NCI-H146 treated with DMSO at 0.1 percent for 48 hours (cell line): ENCODE measurements at regions not wholly inside any gene's neighbourhood (a gene's known extent, or its start where the extent isn't known, plus 50 kb on each side); places are given as distances from the start of the nearest gene placed in this dataset.

Experiments used
- DNase-seq: peaks from one replicate; lab custom pipeline; 2025; ENCODE audit not compliant: unreplicated experiment; lab: John Stamatoyannopoulos, UW

DNA sequence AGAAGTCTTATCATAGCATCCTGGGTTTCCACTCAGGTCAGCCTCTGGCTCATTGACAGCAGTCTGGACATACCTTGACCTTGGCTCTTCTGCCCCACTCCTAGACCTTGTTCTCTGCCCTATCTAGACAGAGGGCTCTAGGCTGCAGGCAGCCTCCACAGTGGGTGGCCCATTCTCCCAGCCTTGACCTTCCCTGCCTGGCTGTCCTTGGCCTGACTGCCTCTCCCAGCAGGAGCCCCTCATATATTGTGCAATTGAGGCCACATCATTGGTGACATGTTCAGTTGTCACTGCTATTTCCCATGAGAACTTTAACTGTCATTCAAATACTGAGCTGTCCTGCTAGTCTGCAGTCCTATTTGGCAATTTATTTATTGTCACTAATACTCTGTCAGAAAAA is 503.4 kb downstream of the PLXNA4 start:
- DNase-seq, result no peak

- no peak for DNase-seq
These were observed 504.1 kb downstream of the PLXNA4 start for GRCh38 chr7:132072165-132072564.

DNA sequence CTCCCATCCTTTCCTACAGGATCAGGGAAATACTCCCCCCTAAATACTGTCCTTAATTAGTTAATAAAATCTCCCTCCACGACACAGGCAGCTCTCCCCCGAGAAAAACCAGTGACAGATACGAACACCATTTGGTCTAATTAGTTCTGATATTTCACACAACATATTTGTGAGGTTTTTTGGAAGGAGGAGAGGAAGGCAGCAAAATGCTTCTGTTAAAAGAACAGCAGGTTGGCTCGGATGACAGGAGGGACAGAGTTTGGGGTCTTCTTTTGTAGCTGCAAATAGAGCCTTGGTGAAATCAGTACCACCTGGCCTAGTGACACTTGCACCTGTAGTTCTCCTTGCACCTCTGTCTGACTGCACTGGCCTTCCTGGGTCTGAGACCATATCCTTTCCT is 507.0 kb downstream of the PLXNA4 start:
- DNase-seq, result no peak

- no peak for DNase-seq
These were observed 509.5 kb downstream of the PLXNA4 start for GRCh38 chr7:132066761-132067171.

DNA sequence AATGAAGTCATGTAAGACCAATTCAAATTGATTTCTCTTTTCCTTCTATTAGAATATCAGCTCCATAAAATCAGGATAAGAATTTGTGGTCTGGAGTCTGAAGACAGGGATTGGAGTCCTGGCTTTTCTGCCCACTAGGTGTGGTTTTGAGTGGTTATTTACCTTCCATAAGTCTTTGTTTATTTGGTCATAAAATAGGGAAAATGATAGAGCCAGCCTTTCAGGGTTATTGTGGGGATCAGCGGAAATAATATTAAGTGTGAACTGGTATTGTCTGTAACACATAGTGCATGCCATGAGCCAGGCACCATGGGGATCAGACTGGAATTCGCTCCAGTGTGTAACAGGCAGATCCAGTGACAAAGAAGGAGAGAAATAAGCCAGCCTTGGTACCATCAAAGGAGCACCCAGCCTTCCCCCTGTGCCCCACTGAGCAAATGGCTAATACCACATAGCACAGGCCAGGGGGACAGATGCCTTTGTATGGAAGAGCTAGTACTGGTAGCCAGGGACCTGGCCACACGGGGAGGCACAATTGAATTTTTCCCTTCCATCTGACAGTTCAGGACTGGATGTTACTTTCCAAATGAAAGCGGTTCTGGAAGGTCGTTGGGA is 509.7 kb upstream of the PODXL start:
- DNase-seq, result no peak

- DNase-seq, result no peak
These were observed 509.0 kb upstream of the PODXL start for GRCh38 chr7:132065193-132065988.

- DNase-seq, result no peak
These were observed 507.4 kb upstream of the PODXL start for GRCh38 chr7:132063800-132064199.

DNA sequence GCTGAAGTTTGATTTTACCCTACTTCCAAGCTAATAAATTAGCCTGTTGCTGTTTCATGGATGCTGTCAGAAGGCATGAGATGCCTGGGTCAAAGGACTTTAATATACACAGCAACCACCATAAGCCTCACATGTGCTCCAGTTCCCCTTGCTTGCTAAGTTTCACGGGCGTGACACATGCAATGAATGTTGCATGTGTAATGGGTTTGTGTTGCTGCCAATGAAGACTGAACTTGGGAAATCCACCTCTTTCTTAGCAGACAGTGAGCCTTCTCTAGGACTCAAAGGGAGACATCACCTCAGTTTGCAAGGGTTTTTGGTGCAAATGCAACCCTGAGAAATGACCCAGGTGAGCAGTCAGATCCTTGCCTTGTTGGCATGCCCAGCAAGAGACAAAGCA is 505.5 kb upstream of the PODXL start:
- no peak for DNase-seq

GRCh38 chr7:132059141-132059540 is 502.7 kb upstream of the PODXL start:
- DNase-seq, result no peak

- no peak for DNase-seq
These were observed 499.1 kb upstream of the PODXL start for GRCh38 chr7:132055336-132056120.

DNA sequence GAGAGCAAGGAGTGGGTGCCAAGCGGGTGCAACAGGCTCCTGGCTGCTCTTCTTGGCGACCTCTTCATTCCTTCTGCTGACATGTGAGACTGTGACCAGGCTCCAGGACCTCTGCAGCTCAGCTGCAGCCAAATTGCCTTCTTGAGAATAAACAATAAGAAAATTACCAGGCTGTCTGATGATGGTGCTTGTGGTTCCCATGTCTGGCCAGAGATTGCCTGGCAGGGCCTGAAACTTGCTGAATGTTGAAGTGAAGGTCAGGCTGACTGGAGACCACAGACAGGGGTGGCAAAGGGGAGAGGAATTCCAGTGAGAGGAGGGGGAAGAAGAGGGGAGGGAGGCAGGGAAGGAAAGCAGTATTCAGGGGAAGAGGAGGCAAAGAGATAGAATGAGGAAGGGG is 497.4 kb upstream of the PODXL start:
- DNase-seq, result no peak

- DNase-seq, result no peak
These were observed 494.9 kb upstream of the PODXL start for GRCh38 chr7:132051311-132051710.

GRCh38 chr7:132049462-132050304 is 493.3 kb upstream of the PODXL start:
- no peak for DNase-seq

GRCh38 chr7:132045481-132045980 is 489.1 kb upstream of the PODXL start:
- DNase-seq, result no peak

- no peak for DNase-seq
These were observed 488.6 kb upstream of the PODXL start for GRCh38 chr7:132045002-132045401.

DNA sequence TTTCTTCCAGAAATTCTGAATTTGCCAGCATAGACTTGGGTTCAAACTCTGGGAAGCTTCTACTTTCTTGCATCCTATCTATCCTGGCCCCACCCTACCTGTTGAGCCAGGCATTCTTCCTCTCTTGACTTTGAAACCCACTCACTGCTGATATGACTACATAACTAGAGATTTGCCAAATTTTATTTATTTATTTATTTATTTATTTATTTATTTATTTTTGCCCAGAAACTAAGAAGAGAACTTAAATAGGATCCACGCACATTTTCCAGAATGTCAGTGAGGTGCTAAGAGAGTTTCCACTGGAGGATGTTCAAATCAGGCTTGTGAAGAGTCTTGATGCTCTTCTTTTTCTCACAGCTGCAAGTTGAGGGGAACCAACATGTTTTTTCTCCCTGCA is 487.8 kb upstream of the PODXL start:
- DNase-seq, result no peak

DNA sequence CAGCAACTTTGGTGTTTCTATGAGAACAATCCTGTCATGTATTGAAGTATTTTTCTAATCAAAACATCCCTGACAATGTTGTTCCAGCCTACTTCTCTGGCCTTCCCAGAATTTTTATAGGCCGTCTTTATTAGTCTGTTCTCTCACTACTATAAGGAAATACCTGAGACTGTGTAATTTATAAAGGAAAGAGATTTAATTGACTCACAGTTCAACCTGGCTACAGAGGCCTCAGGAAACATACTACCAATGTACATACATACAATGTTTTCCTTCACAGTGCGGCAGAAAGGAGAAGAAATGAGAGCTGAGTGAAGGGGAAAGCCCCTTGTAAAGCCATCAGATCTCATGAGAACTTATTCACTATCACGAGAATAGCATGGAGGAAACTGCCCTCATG is 484.7 kb upstream of the PODXL start:
- no peak for DNase-seq

- DNase-seq, result no peak
These were observed 479.3 kb upstream of the PODXL start for GRCh38 chr7:132035517-132036362.

GRCh38 chr7:132034748-132035416 is 478.5 kb upstream of the PODXL start:
- DNase-seq, result no peak
